ENCODE measurements at regions not wholly inside any gene's neighbourhood (a gene's known extent, or its start where the extent isn't known, plus 50 kb on each side); places are given as distances from the start of the nearest gene placed in this dataset.

GRCh38 chr16:24643489-24643888, 86.0 kb upstream of the TNRC6A start:
- intact Hi-C loops (cut with micrococcal nuclease) (no loop called here), dilution Hi-C loops (cut with MboI; ENCODE audit: extremely low pct_ligation_motif_present, low sequenced_read_pairs) (no loop called here)
- FAIRE-seq (peak; percentile 21), DNase-seq (ENCODE audit: low read depth, low spot score) (no peak)
- Histone ChIP-seq H4K20me1 (replicated peaks; ENCODE audit: control insufficient read depth, extremely low read depth, insufficient read depth, low read length) (no peaks in the 10 kb centered on the region), H3K36me3 (ENCODE audit: control insufficient read depth in 2 of 2, extremely low read depth in 1 of 2, insufficient read depth in 2 of 2, low read length in 2 of 2) (no peaks in the 10 kb centered on the region), H3K27ac (ENCODE audit: insufficient read depth, low read depth, low read length) (no peak overlapping the region), H3K9ac (replicated peaks; ENCODE audit: extremely low read depth, insufficient read depth, low read length) (no peak overlapping the region), H3K9me3 (replicated peaks; ENCODE audit: control insufficient read depth, insufficient read depth, low read length) (no peaks in the 10 kb centered on the region), H2AFZ (ENCODE audit: low read depth, low read length) (no peak overlapping the region), H3K9me1 (replicated peaks; ENCODE audit: control insufficient read depth, extremely low read depth, insufficient read depth, low read length) (no peaks in the 10 kb centered on the region), H3K79me2 (ENCODE audit: control insufficient read depth, insufficient read depth, low read length) (no peaks in the 10 kb centered on the region), H3K27me3 (ENCODE audit: control insufficient read depth in 2 of 2, insufficient read depth in 2 of 2, low read length in 2 of 2) (no peaks in the 10 kb centered on the region), H3K4me3 (replicated peaks in 1 of 3; ENCODE audit: insufficient read depth in 1 of 3, low read depth in 1 of 3, low read length in 3 of 3) (no peak overlapping the region), H3K4me1 (ENCODE audit: control insufficient read depth, extremely low read depth, insufficient read depth, low read length) (peaks cover 14% of the 10 kb centered on the region), H3K4me2 (ENCODE audit: insufficient read depth, low read length) (no peak overlapping the region)
- POLR2A ChIA-PET, result no interaction called here
- no peak for TF ChIP-seq GATA2 (IDR thresholded peaks at IDR 0.05; ENCODE audit: insufficient read depth, insufficient read length, low read depth, low read length)
- TF ChIP-seq EZH2 (IDR thresholded peaks at IDR 0.05; ENCODE audit: borderline replicate concordance, low read depth, low read length, severe bottlenecking), result no peak
- TF ChIP-seq MAX (IDR thresholded peaks at IDR 0.05; ENCODE audit: insufficient read depth, insufficient read length), result no peak
- TF ChIP-seq JUN (IDR thresholded peaks at IDR 0.05; ENCODE audit: borderline replicate concordance, insufficient read depth, insufficient read length, low read depth), result no peak
- TF ChIP-seq CTCF (IDR thresholded peaks at IDR 0.05; ENCODE audit: extremely low read depth in 1 of 2, insufficient read depth in 1 of 2, low read depth in 1 of 2, low read length in 2 of 2), result no peak
- no peak for TF ChIP-seq MYC (IDR thresholded peaks at IDR 0.05; ENCODE audit: low read depth, low read length)
- TF ChIP-seq FOS (IDR thresholded peaks at IDR 0.05; ENCODE audit: borderline replicate concordance, insufficient read depth, low read length), result no peak
- TF ChIP-seq POLR2AphosphoS5 (IDR thresholded peaks at IDR 0.05; ENCODE audit: insufficient read depth, low read depth, low read length), result no peak
- TF ChIP-seq POLR2A (IDR thresholded peaks at IDR 0.05; ENCODE audit: low read depth, low read length), result no peak
- no TSS peak for BruUV-seq (replicated peaks)
- CTCF ChIA-PET, result interaction anchor here (0.7 to 1.5 kb wide), 4 partner anchors 25 to 63 kb away, joined by 3 read pairs; no protein-coding TSS in a partner anchor
